ENCODE measurements at regions not wholly inside any gene's neighbourhood (a gene's known extent, or its start where the extent isn't known, plus 50 kb on each side); places are given as distances from the start of the nearest gene placed in this dataset.

- no peak for DNase-seq (ENCODE audit: low read depth)
Measured at GRCh38 chr2:147648471-147648870, 196.4 kb upstream of the ACVR2A start.

- no peak for DNase-seq (ENCODE audit: low read depth)
Measured at GRCh38 chr2:147647816-147648215, 197.0 kb upstream of the ACVR2A start.

- no peak for DNase-seq (ENCODE audit: low read depth)
Measured at GRCh38 chr2:147646818-147647468, 197.9 kb upstream of the ACVR2A start.

- DNase-seq (ENCODE audit: low read depth), result no peak
Measured at GRCh38 chr2:147644491-147644890, 200.3 kb upstream of the ACVR2A start.

- DNase-seq (ENCODE audit: low read depth), result no peak
Measured at GRCh38 chr2:147642765-147643164, 202.1 kb upstream of the ACVR2A start.

GRCh38 chr2:147641651-147642050, 203.2 kb upstream of the ACVR2A start:
- no peak for DNase-seq (ENCODE audit: low read depth)

- no peak for DNase-seq (ENCODE audit: low read depth)
Measured at GRCh38 chr2:147639891-147640290, 204.9 kb upstream of the ACVR2A start.

- DNase-seq (ENCODE audit: low read depth), result no peak
Measured at GRCh38 chr2:147639386-147639785, 205.4 kb upstream of the ACVR2A start.

GRCh38 chr2:147636886-147637285, 207.9 kb upstream of the ACVR2A start:
- no peak for DNase-seq (ENCODE audit: low read depth)

- peak; percentile 19 for DNase-seq (ENCODE audit: low read depth)
Measured at GRCh38 chr2:147636238-147636882, 208.5 kb upstream of the ACVR2A start.

- DNase-seq (ENCODE audit: low read depth), result no peak
Measured at GRCh38 chr2:147634826-147635225, 210.0 kb upstream of the ACVR2A start.

- DNase-seq (ENCODE audit: low read depth), result no peak
Measured at GRCh38 chr2:147632198-147632597, 212.6 kb upstream of the ACVR2A start.

- DNase-seq (ENCODE audit: low read depth), result no peak
Measured at GRCh38 chr2:147631294-147631693, 213.5 kb upstream of the ACVR2A start.

- no peak for DNase-seq (ENCODE audit: low read depth)
Measured at GRCh38 chr2:147630585-147630984, 214.2 kb upstream of the ACVR2A start.

GRCh38 chr2:147628971-147629421, 215.8 kb upstream of the ACVR2A start:
- DNase-seq (ENCODE audit: low read depth), result no peak

- DNase-seq (ENCODE audit: low read depth), result no peak
Measured at GRCh38 chr2:147623328-147623727, 221.5 kb upstream of the ACVR2A start.

GRCh38 chr2:147621656-147622197, 223.1 kb upstream of the ACVR2A start:
- no peak for DNase-seq (ENCODE audit: low read depth)

GRCh38 chr2:147619808-147620207, 225.0 kb upstream of the ACVR2A start:
- no peak for DNase-seq (ENCODE audit: low read depth)

GRCh38 chr2:147615726-147616125, 229.1 kb upstream of the ACVR2A start:
- DNase-seq (ENCODE audit: low read depth), result no peak

- no peak for DNase-seq (ENCODE audit: low read depth)
Measured at GRCh38 chr2:147614979-147615470, 229.8 kb upstream of the ACVR2A start.

GRCh38 chr2:147614471-147614870, 230.4 kb upstream of the ACVR2A start:
- no peak for DNase-seq (ENCODE audit: low read depth)

- DNase-seq (ENCODE audit: low read depth), result no peak
Measured at GRCh38 chr2:147610496-147611040, 234.3 kb upstream of the ACVR2A start.

GRCh38 chr2:147609301-147609700, 235.5 kb upstream of the ACVR2A start:
- DNase-seq (ENCODE audit: low read depth), result no peak
